HEK293 (cell line): ENCODE measurements at regions not wholly inside any gene's neighbourhood (a gene's known extent, or its start where the extent isn't known, plus 50 kb on each side); places are given as distances from the start of the nearest gene placed in this dataset.

Experiments used
- HOXC10 ChIP-seq: sonication (generic); formaldehyde crosslinking; IDR thresholded peaks from 2 replicates; pipeline ENCODE4 v1.8.1; 2023; ENCODE audit warnings: mild to moderate bottlenecking, missing genetic modification reagents
- PRDM1 ChIP-seq: fragments of 450-650 bp; formaldehyde crosslinking; IDR thresholded peaks from 2 replicates; pipeline ENCODE4; 2016; ENCODE audit warnings: missing biosample characterization, missing genetic modification characterization
- ZBTB7A ChIP-seq: fragments of 450-650 bp; formaldehyde crosslinking; IDR thresholded peaks from 2 replicates; pipeline ENCODE4 v1.5.1; 2016; ENCODE audit warnings: low read depth, missing biosample characterization, missing genetic modification characterization
- ZNF140 ChIP-seq: fragments of 450-650 bp; formaldehyde crosslinking; IDR thresholded peaks from 2 replicates; pipeline ENCODE4 v1.5.1; 2016; ENCODE audit warnings: missing biosample characterization, missing genetic modification characterization
- ZNF341 ChIP-seq: fragments of 450-650 bp; formaldehyde crosslinking; IDR thresholded peaks from 2 replicates; pipeline ENCODE4; 2016; ENCODE audit warnings: low read depth, missing biosample characterization, missing genetic modification characterization
- ZNF664 ChIP-seq: fragments of 450-650 bp; formaldehyde crosslinking; IDR thresholded peaks from 2 replicates; pipeline ENCODE4 v1.5.1; 2016; ENCODE audit warnings: missing biosample characterization, missing genetic modification characterization
- TF ChIP-seq, protein P1 (sequence below): fragments of 450-650 bp; formaldehyde crosslinking; IDR thresholded peaks from 2 replicates; pipeline ENCODE4 v1.5.1; 2016; ENCODE audit warnings: missing biosample characterization, missing genetic modification characterization, low read depth
- TF ChIP-seq, protein P2 (sequence below): fragments of 450-650 bp; formaldehyde crosslinking; IDR thresholded peaks from 2 replicates; pipeline ENCODE4 v1.5.1; 2016; ENCODE audit warnings: missing biosample characterization, missing genetic modification characterization

DNA sequence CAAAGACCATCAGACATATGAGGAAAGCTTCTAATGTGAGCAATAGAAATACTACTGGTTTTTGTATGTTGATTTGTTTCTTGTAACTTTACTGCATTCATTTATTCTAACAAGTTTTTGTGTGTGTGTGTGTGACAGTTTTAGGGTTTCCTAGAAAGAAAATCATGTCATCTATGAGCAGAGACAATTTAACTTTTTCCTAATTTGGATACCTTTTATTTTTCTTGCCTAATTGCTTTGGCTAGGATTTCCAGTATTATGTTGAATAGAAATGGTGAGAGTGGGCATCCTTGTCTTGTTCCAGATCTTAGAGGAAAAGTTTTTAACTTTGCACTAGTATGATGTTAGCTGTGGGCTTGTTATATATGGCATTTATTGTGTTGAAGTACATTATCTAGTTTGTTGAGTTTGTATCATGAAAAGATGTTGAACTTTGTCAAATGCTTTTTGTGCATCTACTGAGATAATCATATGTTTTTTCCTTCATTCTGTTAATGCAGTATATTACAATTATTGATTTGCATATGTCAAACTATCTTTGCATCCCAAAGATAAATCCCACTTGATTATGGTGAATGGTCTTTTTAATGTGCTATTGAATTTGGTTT, 117.3 kb upstream of the CDC42EP3 start:
- TF ChIP-seq, protein P1, sequence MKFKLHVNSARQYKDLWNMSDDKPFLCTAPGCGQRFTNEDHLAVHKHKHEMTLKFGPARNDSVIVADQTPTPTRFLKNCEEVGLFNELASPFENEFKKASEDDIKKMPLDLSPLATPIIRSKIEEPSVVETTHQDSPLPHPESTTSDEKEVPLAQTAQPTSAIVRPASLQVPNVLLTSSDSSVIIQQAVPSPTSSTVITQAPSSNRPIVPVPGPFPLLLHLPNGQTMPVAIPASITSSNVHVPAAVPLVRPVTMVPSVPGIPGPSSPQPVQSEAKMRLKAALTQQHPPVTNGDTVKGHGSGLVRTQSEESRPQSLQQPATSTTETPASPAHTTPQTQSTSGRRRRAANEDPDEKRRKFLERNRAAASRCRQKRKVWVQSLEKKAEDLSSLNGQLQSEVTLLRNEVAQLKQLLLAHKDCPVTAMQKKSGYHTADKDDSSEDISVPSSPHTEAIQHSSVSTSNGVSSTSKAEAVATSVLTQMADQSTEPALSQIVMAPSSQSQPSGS: no peak
- TF ChIP-seq, protein P2, sequence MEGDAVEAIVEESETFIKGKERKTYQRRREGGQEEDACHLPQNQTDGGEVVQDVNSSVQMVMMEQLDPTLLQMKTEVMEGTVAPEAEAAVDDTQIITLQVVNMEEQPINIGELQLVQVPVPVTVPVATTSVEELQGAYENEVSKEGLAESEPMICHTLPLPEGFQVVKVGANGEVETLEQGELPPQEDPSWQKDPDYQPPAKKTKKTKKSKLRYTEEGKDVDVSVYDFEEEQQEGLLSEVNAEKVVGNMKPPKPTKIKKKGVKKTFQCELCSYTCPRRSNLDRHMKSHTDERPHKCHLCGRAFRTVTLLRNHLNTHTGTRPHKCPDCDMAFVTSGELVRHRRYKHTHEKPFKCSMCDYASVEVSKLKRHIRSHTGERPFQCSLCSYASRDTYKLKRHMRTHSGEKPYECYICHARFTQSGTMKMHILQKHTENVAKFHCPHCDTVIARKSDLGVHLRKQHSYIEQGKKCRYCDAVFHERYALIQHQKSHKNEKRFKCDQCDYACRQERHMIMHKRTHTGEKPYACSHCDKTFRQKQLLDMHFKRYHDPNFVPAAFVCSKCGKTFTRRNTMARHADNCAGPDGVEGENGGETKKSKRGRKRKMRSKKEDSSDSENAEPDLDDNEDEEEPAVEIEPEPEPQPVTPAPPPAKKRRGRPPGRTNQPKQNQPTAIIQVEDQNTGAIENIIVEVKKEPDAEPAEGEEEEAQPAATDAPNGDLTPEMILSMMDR (tag by site-specific recombination): no peak
- TF ChIP-seq PRDM1 (tag by site-specific recombination) (no peak), HOXC10 (CRISPR knock-in tag) (no peak), ZNF140 (tag by site-specific recombination) (no peak), ZNF664 (no peak), ZNF341 (tag by site-specific recombination) (no peak), ZBTB7A (tag by site-specific recombination) (no peak)
